SK-N-MC (cell line): ENCODE measurements at regions not wholly inside any gene's neighbourhood (a gene's known extent, or its start where the extent isn't known, plus 50 kb on each side); places are given as distances from the start of the nearest gene placed in this dataset.

ENCODE experiments used
- DNase-seq: peaks from one replicate; pipeline ENCODE4 v3.0.0-alpha.2; 2011; ENCODE audit warnings: low read depth, low spot score
- H3K27ac ChIP-seq: fragments of 200-600 bp; sonication (generic); 2 replicates; pipeline ENCODE4 v1.5.1; 2016; ENCODE audit warnings: mixed run types
- H3K36me3 ChIP-seq: fragments of 200-600 bp; sonication (generic); 2 replicates; pipeline ENCODE4 v1.6.1; 2017; ENCODE audit warnings: antibody characterized with exemption, low read length, mixed read lengths; ENCODE audit not compliant: insufficient read depth
- H3K4me3 ChIP-seq: fragments of 200-600 bp; sonication (generic); 2 replicates; pipeline ENCODE4 v1.5.1; 2016
- H3K9ac ChIP-seq: fragments of 200-600 bp; sonication (generic); 2 replicates; pipeline ENCODE4 v1.8.0; 2017; ENCODE audit warnings: mixed run types, mixed read lengths; ENCODE audit not compliant: insufficient read length
- H3K9me3 ChIP-seq: fragments of 200-600 bp; sonication (generic); 2 replicates; pipeline ENCODE4 v1.6.1; 2017; ENCODE audit warnings: low read depth, mild to moderate bottlenecking, antibody characterized with exemption, low read length, moderate library complexity, mixed read lengths
- EZH2 ChIP-seq: fragments of 200-600 bp; sonication (generic); IDR thresholded peaks from one replicate; pipeline ENCODE4 v1.6.1; 2017; ENCODE audit warnings: antibody characterized with exemption
- FOXP2 ChIP-seq: optimal IDR thresholded peaks from 2 replicates; pipeline ENCODE3; 2011; ENCODE audit warnings: mild to moderate bottlenecking, moderate library complexity; ENCODE audit not compliant: insufficient read depth; ENCODE audit errors: extremely low read length, control extremely low read depth
- POLR2AphosphoS5 ChIP-seq: IDR thresholded peaks from 2 replicates; pipeline ENCODE4 v1.6.1; 2012; ENCODE audit warnings: mild to moderate bottlenecking, low read depth, low read length, borderline replicate concordance

- Histone ChIP-seq H3K9me3 (no peaks in the 10 kb centered on the region), H3K4me3 (no peak overlapping the region), H3K9ac (no peak overlapping the region), H3K27ac (no peak overlapping the region), H3K36me3 (no peaks in the 10 kb centered on the region)
- DNase-seq, result no peak
- TF ChIP-seq POLR2AphosphoS5, result no peak
- TF ChIP-seq FOXP2, result no peak
- TF ChIP-seq EZH2, result no peak
Observed at GRCh38 chr14:71541973-71542690, 390.1 kb upstream of the RGS6 start.

GRCh38 chr14:71549421-71550050 is 382.7 kb upstream of the RGS6 start:
- Histone ChIP-seq H3K4me3 (no peak overlapping the region), H3K9me3 (0 out of 2 replicates have a peak, but pooled peaks cover under 1% of the 10 kb centered on the region), H3K9ac (no peak overlapping the region), H3K27ac (no peak overlapping the region), H3K36me3 (0 out of 2 replicates have a peak, but pooled peaks cover 4% of the 10 kb centered on the region)
- no peak for DNase-seq
- TF ChIP-seq FOXP2 (no peak), POLR2AphosphoS5 (no peak), EZH2 (no peak)

GRCh38 chr14:71550367-71550766 is 381.9 kb upstream of the RGS6 start:
- Histone ChIP-seq H3K9ac (no peak overlapping the region), H3K27ac (0 out of 2 replicates have a peak overlapping the region, but pooled peaks have one; percentile 3), H3K9me3 (peaks cover 5% of the 10 kb centered on the region; the same call in 1 of the 2 replicates), H3K36me3 (0 out of 2 replicates have a peak, but pooled peaks cover 4% of the 10 kb centered on the region), H3K4me3 (no peak overlapping the region)
- DNase-seq, result no peak
- TF ChIP-seq FOXP2 (no peak), POLR2AphosphoS5 (no peak), EZH2 (no peak)

GRCh38 chr14:71551291-71551950 is 380.8 kb upstream of the RGS6 start:
- TF ChIP-seq POLR2AphosphoS5 (no peak), EZH2 (no peak), FOXP2 (no peak)
- H3K36me3 ChIP-seq, result peaks cover 8% of the 10 kb centered on the region; the same call in 1 of the 2 replicates
- no peak overlapping the region for H3K27ac ChIP-seq
- no peak overlapping the region for H3K9ac ChIP-seq
- no peak overlapping the region for H3K4me3 ChIP-seq
- no peak for DNase-seq
- H3K9me3 ChIP-seq, result peaks cover 5% of the 10 kb centered on the region; the same call in 1 of the 2 replicates

- Histone ChIP-seq H3K4me3 (no peak overlapping the region), H3K36me3 (peaks cover 6% of the 10 kb centered on the region; the same call in 1 of the 2 replicates), H3K9me3 (peaks cover 5% of the 10 kb centered on the region; the same call in 1 of the 2 replicates), H3K9ac (no peak overlapping the region), H3K27ac (no peak overlapping the region)
- TF ChIP-seq FOXP2 (no peak), EZH2 (no peak), POLR2AphosphoS5 (no peak)
- no peak for DNase-seq
Observed at GRCh38 chr14:71552809-71553208, 379.4 kb upstream of the RGS6 start.

- no peak for TF ChIP-seq POLR2AphosphoS5
- no peak for TF ChIP-seq FOXP2
- TF ChIP-seq EZH2, result no peak
Observed at GRCh38 chr14:71553779-71554178, 378.4 kb upstream of the RGS6 start.

GRCh38 chr14:71554323-71554722 is 377.9 kb upstream of the RGS6 start:
- Histone ChIP-seq H3K36me3 (peaks cover 4% of the 10 kb centered on the region; the same call in 1 of the 2 replicates), H3K9me3 (peaks cover 5% of the 10 kb centered on the region; the same call in 1 of the 2 replicates), H3K27ac (no peak overlapping the region), H3K4me3 (no peak overlapping the region), H3K9ac (no peak overlapping the region)
- no peak for TF ChIP-seq POLR2AphosphoS5
- no peak for TF ChIP-seq FOXP2
- no peak for TF ChIP-seq EZH2
- no peak for DNase-seq

More at GRCh38 chr14:71553779-71554178, 378.4 kb upstream of the RGS6 start:
- H3K36me3 ChIP-seq, result peaks cover 4% of the 10 kb centered on the region; the same call in 1 of the 2 replicates
- no peak overlapping the region for H3K9ac ChIP-seq
- no peak overlapping the region for H3K4me3 ChIP-seq
- no peak overlapping the region for H3K27ac ChIP-seq
- H3K9me3 ChIP-seq, result peaks cover 5% of the 10 kb centered on the region; the same call in 1 of the 2 replicates
- no peak for DNase-seq
